PC-9 (cell line): ENCODE measurements at regions not wholly inside any gene's neighbourhood (a gene's known extent, or its start where the extent isn't known, plus 50 kb on each side); places are given as distances from the start of the nearest gene placed in this dataset.

Experiments
- CTCF ChIP-seq: fragments of 200-600 bp; sonication (generic); conservative IDR thresholded peaks from 2 replicates; pipeline ENCODE4 v1.6.1; 2017; ENCODE audit warnings: mixed run types, antibody characterized with exemption, mild to moderate bottlenecking, moderate library complexity
- EZH2 ChIP-seq: fragments of 200-600 bp; sonication (generic); IDR thresholded peaks from 2 replicates; pipeline ENCODE4 v1.8.0; 2017; ENCODE audit warnings: antibody characterized with exemption, low read depth

GRCh38 chr1:168636200-168636599 is 59.8 kb downstream of the XCL1 start:
- TF ChIP-seq CTCF (no peak; the same call in 1 of the 2 replicates), EZH2 (no peak)
